Spleen (tissue), 11 donors: ENCODE measurements at regions not wholly inside any gene's neighbourhood (a gene's known extent, or its start where the extent isn't known, plus 50 kb on each side); places are given as distances from the start of the nearest gene placed in this dataset.

Experiments
- DNase-seq: peaks from one replicate; pipeline ENCODE4 v3.0.0-alpha.2; 2020
- H3K27ac ChIP-seq, 8 donors: fragments of 200-600 bp; sonication (generic) in 7 of 8; 1 replicate in 4 of 8; 2 replicates in 4 of 8; pipeline versions ENCODE4 v1.5.0 to v1.8.0; 2016 to 2021; ENCODE audit warnings: inconsistent platforms in 4 of 8, mild to moderate bottlenecking in 4 of 8, moderate library complexity in 1 of 8
- H3K27me3 ChIP-seq, 7 donors: fragments of 200-600 bp; sonication (generic) in 6 of 7; replicated peaks in 1 of 7; 1 replicate in 4 of 7; 2 replicates in 3 of 7; pipeline versions ENCODE4 v1.5.0 to v1.8.0; 2016 to 2021; ENCODE audit warnings: inconsistent platforms in 3 of 7, mild to moderate bottlenecking in 1 of 7
- H3K36me3 ChIP-seq, 6 donors: fragments of 200-600 bp; sonication (generic) in 5 of 6; 1 replicate in 4 of 6; 2 replicates in 2 of 6; pipeline versions ENCODE4 v1.5.0 to v1.8.0; 2016 to 2021; ENCODE audit warnings: inconsistent platforms in 2 of 6
- H3K4me1 ChIP-seq, 6 donors: fragments of 200-600 bp; sonication (generic) in 5 of 6; 1 replicate in 3 of 6; 2 replicates in 3 of 6; pipeline versions ENCODE4 v1.5.0 to v1.8.0; 2016 to 2021; ENCODE audit warnings: inconsistent platforms in 3 of 6
- H3K4me3 ChIP-seq, 8 donors: fragments of 200-600 bp; sonication (generic) in 7 of 8; 1 replicate in 4 of 8; 2 replicates in 4 of 8; pipeline versions ENCODE4 v1.5.0 to v1.8.0; 2016 to 2021; ENCODE audit warnings: inconsistent platforms in 4 of 8, mild to moderate bottlenecking in 4 of 8, moderate library complexity in 2 of 8
- H3K9me3 ChIP-seq, 8 donors: fragments of 200-600 bp; sonication (generic) in 7 of 8; 1 replicate in 4 of 8; 2 replicates in 4 of 8; pipeline versions ENCODE4 v1.5.0 to v1.8.0; 2016 to 2021; ENCODE audit warnings: inconsistent platforms in 4 of 8
- CTCF ChIP-seq, 11 experiments: fragments of 200-600 bp in 7 of 11; fragments of 450-650 bp in 4 of 11; sonication (generic) in 4 of 11; IDR thresholded peaks in 8 of 11; conservative IDR thresholded peaks in 3 of 11; 1 replicate in 7 of 11; 2 replicates in 4 of 11; pipeline versions ENCODE4 v1.4.0 to v1.8.0; 2016 to 2021; ENCODE audit warnings: antibody characterized with exemption in 11 of 11, inconsistent platforms in 4 of 11, mild to moderate bottlenecking in 1 of 11
- POLR2A ChIP-seq, 3 donors: fragments of 450-650 bp; IDR thresholded peaks; one replicate each; pipeline ENCODE4 v1.5.1; 2017; ENCODE audit warnings: antibody characterized with exemption in 3 of 3, mild to moderate bottlenecking in 1 of 3
- POLR2AphosphoS5 ChIP-seq, 3 donors: sonication (generic); formaldehyde crosslinking; IDR thresholded peaks; one replicate each; pipeline ENCODE4 v1.5.1; 2017; ENCODE audit warnings: antibody characterized with exemption in 3 of 3
- WGBS, 5 donors: extraction: QIAGEN DNeasy Blood & Tissue Kit in 3 of 5; methylation state at CpG; one replicate each; pipeline versions ENCODE4 v1.1.5 to v1.1.7; 2013 to 2018; 5-methylcytosine and 5-hydroxymethylcytosine counted together
- intact Hi-C: fragments of 100-400 bp; cut with DNase I; formaldehyde crosslinking; loops from one replicate; pipeline ENCODE4 v1.15.0; 2023; ENCODE audit warnings: low total_unique reads
- donor health status: healthy with polysubstance abuse.
- donor health status: DM: no; HTN: no; CAD: no; lungs with moderate emphysema.
- donor health status: DM: no; HTN: no; CAD: no.
- donor health status: Bipolar disorder and iron deficiency.
- donor health status: healthy.
- donor health status: DM: no; HTN: no; CAD: no.
- donor health status: DM: yes; HTN: yes; CAD: no.

GRCh38 chr12:74689071-74689655 lies 151.5 kb downstream of the ATXN7L3B start:
- Histone ChIP-seq H3K4me3 (no peak overlapping the region), H3K27ac (no peak overlapping the region), H3K36me3 (no peaks in the 10 kb centered on the region), H3K4me1 (no peaks in the 10 kb centered on the region), H3K9me3 (peaks cover 0 to 3% (median 0%) of the 10 kb centered on the region in 8 donors), H3K27me3 (no peaks in the 10 kb centered on the region)
- no peak for DNase-seq
- intact Hi-C loops: no loop called here
- TF ChIP-seq POLR2AphosphoS5 (IDR thresholded peaks at IDR 0.05) (no peak), POLR2A (IDR thresholded peaks at IDR 0.05) (no peak), CTCF (IDR thresholded peaks at IDR 0.05 in 8 of 11, conservative IDR thresholded peaks at IDR 0.05 in 3 of 11) (peak in 6 of 11 experiments; percentile 21 to 55 (median 43))
- WGBS, 5 donors: 37 to 47% (median 40%) methylated on average over 3 of the region's 3 CpGs

DNA sequence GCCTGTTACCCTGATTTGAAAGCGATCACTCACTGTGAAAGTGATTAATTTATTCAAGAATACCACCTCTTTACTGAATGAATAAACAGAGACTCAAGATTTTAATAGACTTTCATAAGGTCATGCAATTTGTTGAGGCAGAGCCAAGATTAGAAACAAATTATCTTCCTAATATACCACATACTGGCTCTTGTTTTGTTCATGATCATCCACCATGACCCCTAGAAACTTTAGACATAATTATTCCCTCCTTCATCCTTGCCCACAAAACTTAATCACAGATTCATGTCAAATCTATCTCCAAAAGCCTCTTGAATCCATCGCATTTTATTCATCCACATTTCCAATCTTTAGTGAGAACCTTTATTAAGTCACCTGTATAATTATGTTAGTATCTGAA lies 152.3 kb downstream of the ATXN7L3B start:
- H3K4me3 ChIP-seq: no peak overlapping the region
- H3K27ac ChIP-seq: no peak overlapping the region
- H3K36me3 ChIP-seq: no peaks in the 10 kb centered on the region
- no peaks in the 10 kb centered on the region for H3K27me3 ChIP-seq
- 75 to 82% (median 76%) methylated on average over 2 of the region's 2 CpGs for WGBS, 5 donors
- intact Hi-C loops: no loop called here
- peaks cover 0 to 3% (median 0%) of the 10 kb centered on the region in 8 donors for H3K9me3 ChIP-seq
- no peak for DNase-seq
- TF ChIP-seq POLR2A (IDR thresholded peaks at IDR 0.05): no peak
- no peak for TF ChIP-seq CTCF (IDR thresholded peaks at IDR 0.05 in 8 of 11, conservative IDR thresholded peaks at IDR 0.05 in 3 of 11)
- TF ChIP-seq POLR2AphosphoS5 (IDR thresholded peaks at IDR 0.05): no peak
- no peaks in the 10 kb centered on the region for H3K4me1 ChIP-seq

GRCh38 chr12:74719447-74719846 lies 181.8 kb downstream of the ATXN7L3B start:
- no peak overlapping the region for H3K4me3 ChIP-seq
- H3K9me3 ChIP-seq: no peaks in the 10 kb centered on the region
- DNase-seq: no peak
- TF ChIP-seq POLR2AphosphoS5 (IDR thresholded peaks at IDR 0.05): no peak
- TF ChIP-seq CTCF (IDR thresholded peaks at IDR 0.05 in 8 of 11, conservative IDR thresholded peaks at IDR 0.05 in 3 of 11): no peak
- no peak for TF ChIP-seq POLR2A (IDR thresholded peaks at IDR 0.05)
- no peaks in the 10 kb centered on the region for H3K36me3 ChIP-seq
- H3K27ac ChIP-seq: no peak overlapping the region
- no peaks in the 10 kb centered on the region for H3K27me3 ChIP-seq
- H3K4me1 ChIP-seq: no peaks in the 10 kb centered on the region
- intact Hi-C loops: no loop called here
- WGBS, 5 donors: 80 to 85% (median 84%) methylated on average over 2 of the region's 2 CpGs

- intact Hi-C loops: no loop called here
- WGBS, 5 donors: 45 to 66% (median 57%) methylated on average over 3 of the region's 3 CpGs
These were observed 185.1 kb downstream of the ATXN7L3B start for GRCh38 chr12:74722709-74723108.

More at GRCh38 chr12:74722709-74723108, 185.1 kb downstream of the ATXN7L3B start:
- no peak for DNase-seq
- no peak for TF ChIP-seq POLR2A (IDR thresholded peaks at IDR 0.05)
- no peak for TF ChIP-seq POLR2AphosphoS5 (IDR thresholded peaks at IDR 0.05)
- no peak for TF ChIP-seq CTCF (IDR thresholded peaks at IDR 0.05 in 8 of 11, conservative IDR thresholded peaks at IDR 0.05 in 3 of 11)
- H3K36me3 ChIP-seq: no peaks in the 10 kb centered on the region
- no peak overlapping the region for H3K27ac ChIP-seq
- H3K9me3 ChIP-seq: no peaks in the 10 kb centered on the region
- H3K4me1 ChIP-seq: no peaks in the 10 kb centered on the region
- no peaks in the 10 kb centered on the region for H3K27me3 ChIP-seq
- no peak overlapping the region for H3K4me3 ChIP-seq
